CD4-positive, alpha-beta T cell (primary cell): ENCODE measurements at regions not wholly inside any gene's neighbourhood (a gene's known extent, or its start where the extent isn't known, plus 50 kb on each side); places are given as distances from the start of the nearest gene placed in this dataset.
"Not testable (repeated sequence)": the region's sequence is repeated elsewhere in the genome, so short reads cannot be mapped to it uniquely, and the experiment has no call there.

Experiments
- ATAC-seq: fragments of 200-7000 bp; cut with Tn5 transposase; one replicate; pipeline ENCODE4 v1.10.0; 2022; ENCODE audit warnings: mild to moderate bottlenecking; ENCODE audit not compliant: poor library complexity
- CTCF ChIA-PET: fragments of 350-600 bp; sonication (Branson Sonifier 250); formaldehyde crosslinking; loops from one replicate; lab custom pipeline; 2021; ENCODE audit warnings: antibody characterized with exemption, inconsistent platforms; lab: Charles Lee
- POLR2A ChIA-PET: fragments of 350-600 bp; sonication (Branson Sonifier 250); formaldehyde crosslinking; loops from one replicate; lab custom pipeline; 2021; ENCODE audit warnings: antibody characterized with exemption, inconsistent platforms; lab: Charles Lee
- DNase-seq, 14 experiments: peaks; one replicate each; pipeline ENCODE4 v3.0.0-alpha.2; 2013 to 2020; ENCODE audit warnings: mixed read lengths in 2 of 14
- H3K27ac ChIP-seq, 2 donors: one replicate each; pipeline versions ENCODE4 v1.5.1 to v1.7.0; 2013; ENCODE audit warnings: low read length in 2 of 2, low read depth in 1 of 2, mild to moderate bottlenecking in 1 of 2
- H3K27me3 ChIP-seq, 2 experiments: 1 replicate in 1 of 2; 2 replicates in 1 of 2; pipeline versions ENCODE4 v1.6.1 to v1.7.0; 2013; ENCODE audit warnings: low read length in 2 of 2, control low read depth in 1 of 2, mild to moderate bottlenecking in 1 of 2, moderate library complexity in 1 of 2; ENCODE audit not compliant: insufficient read depth in 2 of 2, control insufficient read depth in 1 of 2
- H3K36me3 ChIP-seq: one replicate; pipeline ENCODE4 v1.6.1; 2013; ENCODE audit warnings: low read length, control low read depth; ENCODE audit not compliant: insufficient read depth
- H3K4me1 ChIP-seq: one replicate; pipeline ENCODE4 v1.6.1; 2013; ENCODE audit warnings: low read length, control low read depth; ENCODE audit not compliant: insufficient read depth
- H3K4me3 ChIP-seq: one replicate; pipeline ENCODE4 v1.5.1; 2013; ENCODE audit warnings: mild to moderate bottlenecking, low read length, moderate library complexity
- H3K9me3 ChIP-seq, 2 experiments: 1 replicate in 1 of 2; 2 replicates in 1 of 2; pipeline versions ENCODE4 v1.6.1 to v1.7.0; 2013; ENCODE audit warnings: low read length in 2 of 2, mild to moderate bottlenecking in 2 of 2, control low read depth in 1 of 2, moderate library complexity in 1 of 2; ENCODE audit not compliant: control insufficient read depth in 1 of 2, insufficient read depth in 1 of 2
- H3K27ac Mint-ChIP-seq: one replicate; pipeline ENCODE4 v1.8.0; 2020; ENCODE audit warnings: mixed read lengths
- H3K27me3 Mint-ChIP-seq: one replicate; pipeline ENCODE4 v1.8.0; 2021; ENCODE audit warnings: mixed read lengths
- H3K36me3 Mint-ChIP-seq: one replicate; pipeline ENCODE4 v1.8.0; 2021; ENCODE audit warnings: low read depth, mixed read lengths
- H3K4me1 Mint-ChIP-seq: one replicate; pipeline ENCODE4 v1.8.0; 2021; ENCODE audit warnings: low read depth, mixed read lengths
- H3K4me3 Mint-ChIP-seq: one replicate; pipeline ENCODE4 v1.8.0; 2020; ENCODE audit warnings: mild to moderate bottlenecking, mixed read lengths
- H3K9me3 Mint-ChIP-seq: one replicate; pipeline ENCODE4 v1.8.0; 2020; ENCODE audit warnings: mixed read lengths
- CTCF ChIP-seq: fragments of 200-600 bp; IDR thresholded peaks from one replicate; pipeline ENCODE4 v1.8.0; 2022; ENCODE audit warnings: antibody characterized with exemption, mild to moderate bottlenecking
- intact Hi-C, 2 experiments: fragments of 100-400 bp; cut with DNase I in 1 of 2; cut with micrococcal nuclease in 1 of 2; formaldehyde crosslinking; loops; one replicate each; pipeline versions ENCODE4 v1.15.1 to v1.9.0; 2023 to 2025; cut with DNase I, micrococcal nuclease

DNA sequence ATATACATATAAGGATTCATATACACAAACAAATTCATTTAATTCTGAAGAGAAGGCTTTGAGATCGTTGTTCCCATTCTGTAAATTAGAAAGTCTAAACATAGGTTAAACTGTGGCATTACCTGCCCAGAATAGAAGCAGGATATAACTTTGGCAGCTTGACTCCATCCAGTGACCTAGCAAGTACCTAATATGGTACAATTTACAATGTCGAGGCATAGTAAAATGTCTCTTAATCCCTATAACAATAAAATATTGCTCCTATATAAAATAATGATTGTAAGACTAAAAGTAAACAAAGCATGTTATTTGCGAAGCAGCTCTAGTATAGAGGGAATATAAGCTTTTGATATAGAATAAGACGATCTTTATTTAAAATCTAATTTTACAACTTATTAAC is 756.0 kb downstream of the LUZP2 start:
- Histone ChIP-seq H3K27me3 (no peaks in the 10 kb centered on the region), H3K36me3 (no peaks in the 10 kb centered on the region), H3K4me1 (no peaks in the 10 kb centered on the region), H3K4me3 (no peak overlapping the region), H3K27ac (no peak overlapping the region), H3K9me3 (no peaks in the 10 kb centered on the region)
- H3K4me1 Mint-ChIP-seq: no peaks in the 10 kb centered on the region
- ChIA-PET CTCF (no interaction called here), POLR2A (no interaction called here)
- TF ChIP-seq CTCF: no peak
- H3K9me3 Mint-ChIP-seq: peaks cover 6% of the 10 kb centered on the region
- ATAC-seq: no peak
- no peaks in the 10 kb centered on the region for H3K36me3 Mint-ChIP-seq
- intact Hi-C loops: no loop called here
- DNase-seq: no peak
- no peaks in the 10 kb centered on the region for H3K27me3 Mint-ChIP-seq
- no peak overlapping the region for H3K4me3 Mint-ChIP-seq
- no peak overlapping the region for H3K27ac Mint-ChIP-seq

DNA sequence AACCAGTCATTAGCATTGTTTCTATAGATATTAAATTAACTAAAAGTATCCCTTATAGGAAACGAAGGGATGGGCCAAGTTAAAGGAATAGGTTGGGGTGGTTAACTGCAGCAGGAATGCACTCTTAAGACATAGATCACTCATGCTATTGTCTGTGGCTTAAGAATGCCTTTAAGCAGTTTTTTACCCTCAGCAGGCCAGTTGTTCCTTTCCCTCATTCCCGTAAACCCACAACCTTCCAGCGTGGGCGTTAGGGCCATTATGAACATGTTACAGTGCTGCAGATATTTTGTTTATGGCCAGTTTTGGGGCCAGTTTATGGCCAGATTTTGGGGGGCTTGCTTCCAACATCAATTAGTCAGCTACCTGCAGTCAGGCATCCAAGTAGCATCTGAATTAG is 767.0 kb downstream of the LUZP2 start:
- H3K4me3 ChIP-seq, H3K9me3 ChIP-seq, H3K27me3 ChIP-seq, ATAC-seq, DNase-seq, H3K4me1 Mint-ChIP-seq, H3K27ac ChIP-seq, intact Hi-C loops, H3K36me3 Mint-ChIP-seq, H3K27ac Mint-ChIP-seq, CTCF ChIA-PET, H3K4me3 Mint-ChIP-seq, H3K4me1 ChIP-seq, POLR2A ChIA-PET, H3K27me3 Mint-ChIP-seq, H3K36me3 ChIP-seq: not testable (repeated sequence)
- H3K9me3 Mint-ChIP-seq: peaks cover 15% of the 10 kb centered on the region

GRCh38 chr11:25271301-25271700 is 774.4 kb downstream of the LUZP2 start:
- Histone ChIP-seq H3K4me3 (no peak overlapping the region), H3K36me3 (no peaks in the 10 kb centered on the region), H3K4me1 (no peaks in the 10 kb centered on the region), H3K27me3 (no peaks in the 10 kb centered on the region), H3K9me3 (peaks cover 0 to 5% of the 10 kb centered on the region in 2 experiments), H3K27ac (no peak overlapping the region)
- ChIA-PET POLR2A (no interaction called here), CTCF (no interaction called here)
- no peak overlapping the region for H3K27ac Mint-ChIP-seq
- H3K4me3 Mint-ChIP-seq: no peak overlapping the region
- peaks cover 2% of the 10 kb centered on the region for H3K9me3 Mint-ChIP-seq
- H3K4me1 Mint-ChIP-seq: no peaks in the 10 kb centered on the region
- no peak for TF ChIP-seq CTCF
- no peaks in the 10 kb centered on the region for H3K27me3 Mint-ChIP-seq
- no peaks in the 10 kb centered on the region for H3K36me3 Mint-ChIP-seq
- intact Hi-C loops: no loop called here
- DNase-seq: no peak
- no peak for ATAC-seq

DNA sequence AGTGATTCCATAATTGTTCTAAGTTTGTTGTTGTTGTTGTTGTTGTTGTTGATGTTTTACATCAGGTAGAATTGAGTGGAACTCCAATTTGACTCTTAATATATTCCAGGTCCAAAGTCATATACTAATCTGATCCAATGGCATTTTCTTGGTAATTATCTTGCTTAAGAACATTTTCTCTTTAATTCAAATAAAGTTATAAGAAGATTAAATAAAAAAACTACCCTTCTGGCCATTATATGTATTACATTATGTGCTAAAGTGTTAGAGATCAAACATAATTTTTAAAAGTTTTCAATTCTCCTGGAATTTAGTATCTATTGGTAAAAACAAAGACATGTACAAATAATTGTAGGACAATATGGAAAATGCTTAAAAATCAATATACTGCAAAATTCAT is 775.4 kb downstream of the LUZP2 start:
- intact Hi-C loops: no loop called here
- no peaks in the 10 kb centered on the region for H3K27me3 Mint-ChIP-seq
- CTCF ChIA-PET: no interaction called here

DNA sequence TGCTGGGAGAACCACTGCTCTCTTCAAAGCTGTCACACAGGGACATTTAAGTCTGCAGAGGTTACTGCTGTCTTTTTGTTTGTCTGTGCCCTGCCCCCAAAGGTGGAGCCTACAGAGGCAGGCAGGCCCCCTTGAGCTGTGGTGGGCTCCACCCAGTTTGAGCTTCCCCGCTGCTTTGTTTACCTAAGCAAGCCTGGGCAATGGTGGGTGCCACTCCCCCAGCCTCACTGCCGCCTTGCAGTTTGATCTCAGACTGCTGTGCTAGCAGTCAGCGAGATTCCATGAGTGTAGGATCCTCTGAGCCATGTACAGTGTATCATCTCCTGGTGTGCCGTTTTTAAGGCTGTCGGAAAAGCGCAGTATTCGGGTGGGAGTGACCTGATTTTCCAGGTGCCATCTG is 784.0 kb downstream of the LUZP2 start:
- H3K9me3 Mint-ChIP-seq, H3K27me3 Mint-ChIP-seq, intact Hi-C loops, CTCF ChIA-PET, H3K4me1 ChIP-seq, H3K9me3 ChIP-seq, H3K27me3 ChIP-seq, H3K4me3 Mint-ChIP-seq, H3K27ac Mint-ChIP-seq, H3K4me3 ChIP-seq, ATAC-seq, DNase-seq, H3K36me3 Mint-ChIP-seq, H3K4me1 Mint-ChIP-seq, H3K36me3 ChIP-seq, POLR2A ChIA-PET, H3K27ac ChIP-seq: not testable (repeated sequence)

More for the DNA sequence above, 775.4 kb downstream of the LUZP2 start:
- H3K9me3 Mint-ChIP-seq: peaks cover 2% of the 10 kb centered on the region
- POLR2A ChIA-PET: no interaction called here
- H3K4me3 Mint-ChIP-seq: no peak overlapping the region
- Histone ChIP-seq H3K27me3 (no peaks in the 10 kb centered on the region), H3K27ac (no peak overlapping the region), H3K4me3 (no peak overlapping the region), H3K9me3 (peaks cover 0 to under 1% of the 10 kb centered on the region in 2 experiments), H3K36me3 (no peaks in the 10 kb centered on the region), H3K4me1 (no peaks in the 10 kb centered on the region)
- no peak overlapping the region for H3K27ac Mint-ChIP-seq
- DNase-seq (no peak), ATAC-seq (no peak)
- no peaks in the 10 kb centered on the region for H3K36me3 Mint-ChIP-seq
- no peaks in the 10 kb centered on the region for H3K4me1 Mint-ChIP-seq
- no peak for TF ChIP-seq CTCF
